HepG2 (cell line): ENCODE measurements at regions not wholly inside any gene's neighbourhood (a gene's known extent, or its start where the extent isn't known, plus 50 kb on each side); places are given as distances from the start of the nearest gene placed in this dataset.

Source experiments
- CREB3 ChIP-seq: sonication (generic); formaldehyde crosslinking; IDR thresholded peaks from 2 replicates; pipeline ENCODE4 v1.5.0; 2020; ENCODE audit warnings: missing genetic modification reagents
- EP300 ChIP-seq, 3 experiments: sonication (generic) in 1 of 3; formaldehyde crosslinking in 1 of 3; IDR thresholded peaks; 2 replicates each; pipeline versions ENCODE4 v1.5.1 to v1.6.1; 2011 to 2020; ENCODE audit warnings: low read depth in 2 of 3, low read length in 2 of 3, borderline replicate concordance in 1 of 3, improper control_type of control experiment in 1 of 3, mild to moderate bottlenecking in 1 of 3, missing genetic modification reagents in 1 of 3, moderate library complexity in 1 of 3
- GABPA ChIP-seq, 2 experiments: IDR thresholded peaks; 2 replicates each; pipeline ENCODE4 v1.6.1; 2011 to 2016; ENCODE audit warnings: low read depth in 2 of 2, low read length in 1 of 2, missing biosample characterization in 1 of 2, missing genetic modification characterization in 1 of 2
- SMAD1 ChIP-seq: sonication (generic); formaldehyde crosslinking; IDR thresholded peaks from 2 replicates; pipeline ENCODE4 v1.4.0; 2020; ENCODE audit warnings: missing genetic modification reagents, low read depth, mild to moderate bottlenecking, borderline replicate concordance
- ZNF292 ChIP-seq: sonication (generic); formaldehyde crosslinking; IDR thresholded peaks from 2 replicates; pipeline ENCODE4 v1.8.1; 2022; ENCODE audit warnings: mild to moderate bottlenecking, low read depth, missing genetic modification reagents, borderline replicate concordance

- TF ChIP-seq SMAD1 (CRISPR knock-in tag) (no peak), EP300 (IDR thresholded peaks at IDR 0.05; ENCODE audit: low read depth in 2 of 2, low read length in 2 of 2) (no peak), EP300 (CRISPR knock-in tag; IDR thresholded peaks at IDR 0.05; ENCODE audit: borderline replicate concordance) (no peak), ZNF292 (CRISPR knock-in tag) (no peak), CREB3 (CRISPR knock-in tag) (no peak), GABPA (IDR thresholded peaks at IDR 0.05; ENCODE audit: low read depth, low read length) (no peak), GABPA (CRISPR knock-in tag; IDR thresholded peaks at IDR 0.05; ENCODE audit: low read depth) (no peak)
These were observed 186.4 kb downstream of the MRPL39 start for GRCh38 chr21:25420831-25421230.
